Stimulated activated CD4-positive, alpha-beta T cell treated with anti-CD3 and anti-CD28 coated beads, Interleukin-4, amount 100 ng/mL, for 48 hours (primary cell): ENCODE measurements at regions not wholly inside any gene's neighbourhood (a gene's known extent, or its start where the extent isn't known, plus 50 kb on each side); places are given as distances from the start of the nearest gene placed in this dataset.
"Not testable (repeated sequence)": the region's sequence is repeated elsewhere in the genome, so short reads cannot be mapped to it uniquely, and the experiment has no call there.

Experiments used
- DNase-seq, 2 donors: peaks; one replicate each; pipeline ENCODE4 v3.0.0-alpha.2; 2020; ENCODE audit warnings: low read depth in 2 of 2

GRCh38 chr2:38483776-38484501, 106.9 kb upstream of the ATL2 start:
- no peak for DNase-seq

DNA sequence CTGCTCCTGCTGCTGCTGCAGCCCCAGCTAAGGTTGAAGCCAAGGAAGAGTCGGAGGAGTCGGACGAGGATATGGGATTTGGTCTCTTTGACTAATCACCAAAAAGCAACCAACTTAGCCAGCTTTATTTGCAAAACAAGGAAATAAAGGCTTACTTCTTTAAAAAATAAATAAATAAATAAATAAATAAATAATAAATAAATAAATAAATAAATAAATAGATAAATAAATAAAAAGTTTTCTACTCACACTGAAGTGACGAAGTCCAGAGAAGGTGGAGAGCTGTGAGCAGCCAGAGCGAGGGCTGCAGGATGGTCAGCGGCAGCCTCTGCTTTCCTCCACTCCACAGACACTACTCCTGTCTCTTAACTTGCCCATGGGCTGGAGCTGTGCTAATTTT, 105.6 kb upstream of the ATL2 start:
- not testable (repeated sequence) for DNase-seq

DNA sequence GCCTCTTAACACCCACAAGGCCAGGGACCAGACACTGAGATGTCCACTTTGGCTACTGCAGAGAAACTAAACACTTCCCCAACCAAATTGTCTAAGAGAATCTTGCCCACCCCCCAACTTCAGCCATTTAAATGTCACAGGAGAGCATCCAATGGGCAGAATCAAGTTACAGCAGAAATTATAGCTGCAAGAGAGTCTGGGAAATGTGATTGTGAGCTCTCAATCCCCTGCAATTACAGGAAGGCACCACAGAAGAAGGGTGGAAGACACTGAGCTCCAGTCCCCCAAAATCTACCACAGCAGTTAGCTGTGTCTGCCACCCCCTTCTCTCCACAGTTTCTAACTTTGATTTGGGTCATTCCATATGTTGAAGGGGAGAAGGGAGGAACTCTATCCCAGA, 103.5 kb upstream of the ATL2 start:
- no peak for DNase-seq

GRCh38 chr2:38477006-38477405, 99.9 kb upstream of the ATL2 start:
- no peak for DNase-seq

- DNase-seq: no peak
Observed at GRCh38 chr2:38475567-38475881, 98.5 kb upstream of the ATL2 start.

DNA sequence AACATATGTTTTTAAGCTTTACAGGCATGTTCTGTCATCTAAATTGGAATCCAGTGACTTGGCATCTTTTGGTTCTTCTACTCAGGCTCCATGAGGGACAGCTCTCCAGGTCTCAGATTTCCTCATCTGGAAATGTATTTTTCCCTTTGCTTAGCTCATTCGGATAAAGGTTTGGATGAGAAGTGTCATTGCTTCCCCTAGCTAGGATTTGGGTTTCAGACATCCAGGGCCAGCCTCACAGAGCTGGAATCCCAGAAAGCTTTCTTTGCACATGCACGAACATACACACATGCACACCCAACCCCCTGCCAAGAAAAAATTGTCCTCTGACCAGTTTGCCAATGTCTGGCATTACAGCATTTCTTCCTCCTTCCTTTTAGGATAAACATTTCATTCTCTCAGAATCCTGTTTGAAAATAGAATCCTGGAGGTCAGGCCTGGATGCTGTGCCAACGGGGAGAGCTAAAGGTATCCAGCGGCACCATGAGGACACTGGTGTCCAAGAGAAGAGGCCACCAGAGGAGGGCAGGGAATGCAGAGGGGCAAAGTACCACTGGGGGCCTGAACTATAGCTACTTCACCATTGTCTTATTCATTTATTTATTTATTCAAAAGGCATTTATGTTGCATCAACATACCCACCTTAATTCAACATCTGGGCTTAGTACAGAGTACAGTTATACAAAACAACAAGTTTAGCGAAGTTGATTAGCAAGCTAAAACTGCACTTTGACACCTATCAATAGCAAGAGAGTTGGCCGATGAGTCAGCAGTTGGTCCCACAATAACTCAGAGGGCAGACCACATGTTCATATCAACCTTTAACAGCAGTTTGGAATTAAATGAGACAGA, 97.9 kb upstream of the ATL2 start:
- no peak for DNase-seq

DNA sequence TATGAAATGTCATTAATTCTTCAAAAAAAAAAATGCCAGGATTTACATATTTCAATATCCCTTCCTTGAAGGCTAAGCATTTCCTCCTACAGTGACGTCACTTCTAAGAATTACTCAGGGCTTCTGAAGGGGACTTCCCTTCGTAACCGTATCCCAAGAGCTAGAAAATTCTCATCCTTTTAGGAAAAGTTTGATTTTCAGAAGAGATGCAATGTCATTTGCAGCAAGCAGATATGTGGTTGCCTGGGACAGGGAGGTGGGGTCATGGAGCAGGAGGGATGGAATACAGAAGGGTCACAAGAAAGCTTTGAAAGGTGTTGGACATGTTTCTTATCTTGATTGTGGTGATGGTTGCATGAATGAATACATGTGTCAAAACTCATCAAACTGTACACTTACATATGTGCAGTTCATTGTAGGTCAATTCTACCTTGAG, 97.0 kb upstream of the ATL2 start:
- DNase-seq: no peak

- DNase-seq: no peak
Observed at GRCh38 chr2:38473333-38474005, 96.4 kb upstream of the ATL2 start.

GRCh38 chr2:38470115-38470514, 93.0 kb upstream of the ATL2 start:
- no peak for DNase-seq

GRCh38 chr2:38467768-38468455, 90.8 kb upstream of the ATL2 start:
- no peak for DNase-seq

DNA sequence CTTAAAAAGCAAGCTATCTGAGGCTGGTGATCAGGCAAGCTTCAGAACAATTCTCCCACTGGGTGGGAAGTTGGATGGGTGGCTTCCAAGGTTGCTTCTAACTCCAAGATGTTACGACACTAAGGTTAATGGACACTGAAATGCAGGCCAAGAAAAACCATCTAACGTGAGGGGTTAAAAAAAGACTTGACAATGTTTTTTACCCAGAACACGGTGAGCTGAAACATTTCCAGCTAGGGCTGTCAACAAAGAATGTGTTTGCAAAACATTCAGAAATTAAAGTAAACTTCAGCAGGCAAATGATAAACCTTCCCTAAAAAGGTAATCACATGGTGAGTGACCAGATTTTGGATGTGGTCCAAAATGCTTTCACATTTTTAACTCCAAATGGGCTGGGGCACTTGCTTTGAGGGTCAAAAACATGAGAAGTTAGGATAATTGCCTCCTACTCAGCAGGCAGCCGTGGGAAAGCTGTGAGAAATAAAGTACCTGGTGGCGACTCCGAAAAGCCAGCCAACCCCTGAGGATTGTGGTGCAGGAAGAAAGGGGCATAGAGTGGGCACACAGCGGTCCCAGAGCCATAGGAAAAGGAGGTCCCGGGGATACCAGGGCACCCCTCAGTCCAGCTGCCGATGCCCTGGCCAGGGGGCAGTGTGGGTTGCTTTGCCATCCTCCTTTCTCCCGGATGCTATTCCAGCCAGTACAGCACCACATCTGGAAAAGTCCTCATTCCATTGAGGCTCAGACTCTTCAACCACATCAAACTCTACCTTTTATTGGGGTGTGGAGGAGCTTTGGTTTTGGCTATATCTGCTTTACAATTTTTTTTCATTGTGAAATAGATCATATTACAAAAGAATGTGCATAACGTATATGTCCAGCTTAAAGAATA, 90.0 kb upstream of the ATL2 start:
- DNase-seq: no peak

- no peak for DNase-seq
Observed at GRCh38 chr2:38466409-38466808, 89.3 kb upstream of the ATL2 start.

- no peak for DNase-seq
Observed at GRCh38 chr2:38465789-38466127, 88.7 kb upstream of the ATL2 start.

DNA sequence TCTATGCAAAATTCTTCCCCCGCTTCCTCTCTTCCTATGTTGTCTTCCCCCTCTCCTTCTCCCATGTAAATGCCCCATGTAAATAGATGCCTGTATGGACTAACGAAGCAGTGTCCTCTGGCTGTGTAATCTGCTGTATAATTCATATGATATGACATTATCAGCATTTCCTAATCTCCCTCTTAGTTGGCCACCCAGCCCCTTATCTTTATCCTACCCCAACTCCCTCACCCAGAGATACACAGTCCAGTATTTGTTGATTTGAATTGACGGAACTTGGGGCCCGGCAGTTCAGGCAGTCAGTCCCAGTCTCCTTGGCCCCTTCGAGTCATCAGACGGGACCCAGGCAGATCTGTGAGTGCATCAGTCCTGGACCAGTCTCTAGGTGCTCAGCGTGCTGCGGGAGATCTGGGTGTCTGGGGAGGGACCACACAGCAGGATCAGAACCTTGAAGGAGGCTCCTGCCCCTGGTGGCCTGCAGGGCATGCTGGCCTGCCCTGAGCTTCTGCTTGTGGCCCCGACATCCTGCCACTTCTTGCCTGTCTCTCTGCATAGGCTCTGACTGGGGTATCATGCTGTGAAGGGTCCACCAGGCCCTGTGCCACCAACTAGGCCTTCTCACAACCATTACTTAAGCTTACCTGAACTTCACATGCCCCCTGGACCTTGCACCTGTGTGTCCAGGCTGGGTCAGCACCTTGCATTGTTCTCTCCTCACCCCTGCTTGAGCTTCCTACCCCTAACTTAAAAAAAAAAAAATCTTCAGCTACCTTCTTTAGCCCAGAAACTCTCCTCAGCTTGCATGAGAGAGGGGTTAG, 88.1 kb upstream of the ATL2 start:
- no peak for DNase-seq

DNA sequence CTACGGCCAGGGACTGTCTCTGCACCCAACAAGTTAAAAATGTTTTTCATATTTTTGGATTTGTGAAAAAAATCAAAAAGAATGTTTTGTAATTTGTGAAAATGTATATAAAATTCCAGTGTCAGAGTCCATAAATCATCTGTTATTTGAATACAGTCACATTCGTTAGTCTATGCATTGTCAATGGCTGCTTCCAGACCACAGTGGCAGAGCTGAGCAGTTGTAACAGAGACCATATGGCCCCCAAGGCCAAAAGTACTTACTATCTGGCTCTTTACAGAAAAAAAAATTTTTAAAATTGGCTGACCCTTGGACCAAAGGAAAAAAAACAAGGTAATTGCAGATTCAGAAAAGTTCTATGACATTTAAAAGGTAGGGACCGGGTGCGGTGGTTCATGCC, 86.7 kb upstream of the ATL2 start:
- no peak for DNase-seq

DNA sequence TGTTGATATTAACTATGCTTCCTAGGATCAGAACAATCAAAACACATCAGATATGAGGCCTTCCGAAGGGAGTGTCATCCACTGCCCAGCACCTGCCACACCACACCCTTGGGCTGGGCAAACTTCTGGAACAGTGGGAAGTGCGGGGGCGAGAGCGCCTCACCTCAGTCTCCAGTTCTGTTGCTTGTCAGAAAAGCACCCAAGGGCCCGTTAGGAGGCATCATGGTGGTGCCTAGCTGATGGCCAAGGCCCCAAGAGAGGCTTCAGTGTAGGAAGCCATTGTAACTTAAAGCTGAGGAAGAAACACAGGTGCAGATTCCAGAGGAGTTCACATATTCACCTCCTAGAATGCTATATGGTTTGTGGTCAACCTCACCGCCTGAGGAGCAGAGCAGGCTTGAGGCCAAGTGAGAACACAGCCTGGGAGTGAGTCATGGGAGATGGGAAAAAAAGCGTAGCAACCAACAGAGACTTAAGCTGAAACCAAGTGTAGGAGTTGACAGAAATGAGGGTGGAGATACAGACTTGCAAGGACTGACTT, 85.1 kb upstream of the ATL2 start:
- peak; percentile 40 to 62 for DNase-seq

GRCh38 chr2:38461470-38461869, 84.4 kb upstream of the ATL2 start:
- DNase-seq: no peak

DNA sequence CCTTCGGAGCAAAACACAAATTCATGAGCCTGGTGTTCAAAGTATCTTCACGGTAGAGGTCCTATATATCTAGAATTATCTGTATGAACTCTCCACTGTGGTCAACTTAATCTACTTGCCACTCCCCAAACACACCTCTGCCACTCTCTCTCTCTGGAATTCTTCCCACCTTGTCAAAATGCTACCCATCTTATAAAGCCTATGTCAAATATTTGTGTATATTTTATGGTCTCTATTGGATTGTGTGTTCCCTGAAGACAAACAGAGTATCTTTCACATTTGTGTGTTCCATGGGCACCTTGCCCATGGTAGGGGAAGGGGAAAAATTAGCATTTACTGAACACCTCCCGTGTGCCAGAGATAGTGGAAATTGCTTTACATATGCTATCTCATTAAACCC, 83.2 kb upstream of the ATL2 start:
- no peak for DNase-seq

GRCh38 chr2:38454081-38454480, 77.0 kb upstream of the ATL2 start:
- no peak for DNase-seq

DNA sequence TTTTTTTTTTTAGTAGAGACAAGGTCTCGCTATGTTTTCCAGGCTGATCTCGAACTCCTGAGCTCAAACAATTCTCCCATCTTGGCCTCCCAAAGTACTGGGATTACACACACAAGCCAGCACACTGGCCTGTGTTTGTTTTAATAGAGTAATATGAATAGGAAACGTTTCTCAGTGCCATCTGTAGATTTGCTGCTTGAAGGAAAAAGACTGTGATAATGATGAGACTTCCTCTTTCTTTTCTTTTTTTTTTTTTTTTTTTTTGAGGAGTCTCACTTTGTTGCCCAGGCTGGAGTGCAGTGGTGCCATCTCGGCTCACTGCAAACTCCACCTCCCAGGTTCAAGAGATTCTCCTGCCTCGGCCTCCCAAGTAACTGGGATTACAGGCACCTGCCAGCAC, 74.7 kb upstream of the ATL2 start:
- DNase-seq: not testable (repeated sequence)
